GM23248 (cell line): ENCODE measurements at regions not wholly inside any gene's neighbourhood (a gene's known extent, or its start where the extent isn't known, plus 50 kb on each side); places are given as distances from the start of the nearest gene placed in this dataset.

Experiments used
- EZH2 ChIP-seq: fragments of 200-600 bp; sonication (generic); IDR thresholded peaks from 2 replicates; pipeline ENCODE4 v1.6.1; 2018; ENCODE audit warnings: antibody characterized with exemption, mild to moderate bottlenecking; ENCODE audit not compliant: insufficient read depth, poor library complexity, severe bottlenecking
- EZH2phosphoT487 ChIP-seq: fragments of 200-600 bp; sonication (generic); IDR thresholded peaks from 2 replicates; pipeline ENCODE4 v1.6.1; 2018; ENCODE audit warnings: antibody characterized with exemption, moderate library complexity, mild to moderate bottlenecking, low read depth; ENCODE audit not compliant: insufficient read depth

DNA sequence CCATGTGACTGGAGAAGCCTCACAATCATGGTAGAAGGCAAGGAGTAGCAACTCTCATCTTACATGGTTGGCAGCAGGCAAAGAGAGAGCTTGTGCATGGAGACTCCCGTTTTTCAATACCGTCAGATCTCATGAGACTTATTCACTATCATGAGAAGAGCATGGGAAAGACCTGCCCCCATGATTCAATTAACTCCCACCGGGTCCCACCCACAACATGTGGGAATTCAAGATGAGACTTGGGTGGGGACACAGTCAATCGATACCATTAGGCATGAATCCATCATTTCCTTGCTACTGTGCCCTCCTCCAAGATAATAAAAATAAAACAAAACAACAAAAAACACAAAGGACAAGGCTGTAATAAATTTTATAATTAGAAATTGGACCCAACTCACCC is 384.7 kb upstream of the MEIS2 start:
- TF ChIP-seq EZH2, result no peak
- TF ChIP-seq EZH2phosphoT487, result no peak
